GM12891 (cell line): ENCODE measurements at regions not wholly inside any gene's neighbourhood (a gene's known extent, or its start where the extent isn't known, plus 50 kb on each side); places are given as distances from the start of the nearest gene placed in this dataset.

ENCODE experiments used
- POLR2A ChIP-seq: IDR thresholded peaks from 2 replicates; pipeline ENCODE4 v1.6.1; 2011; ENCODE audit warnings: low read depth, low read length, control low read depth
- POLR2AphosphoS5 ChIP-seq: IDR thresholded peaks from 2 replicates; pipeline ENCODE4 v1.6.1; 2011; ENCODE audit warnings: low read depth, low read length, control low read depth

- TF ChIP-seq POLR2A, result no peak
- no peak for TF ChIP-seq POLR2AphosphoS5
Observed at GRCh38 chr5:164581889-164582288, 1076.5 kb downstream of the MAT2B start.
